H54 (cell line): ENCODE measurements at regions not wholly inside any gene's neighbourhood (a gene's known extent, or its start where the extent isn't known, plus 50 kb on each side); places are given as distances from the start of the nearest gene placed in this dataset.

Source experiments
- DNase-seq: peaks from one replicate; pipeline ENCODE4 v3.0.0; 2011; ENCODE audit warnings: low spot score, mixed read lengths; ENCODE audit not compliant: insufficient read length
- FAIRE-seq: peaks from 3 replicates; lab custom pipeline; 2011; peaks lifted over from hg19 to GRCh38; lab: Jason Lieb, UNC
- POLR2A ChIP-seq: IDR thresholded peaks from 2 replicates; pipeline ENCODE4 v1.6.1; 2011; ENCODE audit warnings: low read depth, mild to moderate bottlenecking, low read length

GRCh38 chr2:217273851-217274250 is 414.0 kb upstream of the TNP1 start:
- FAIRE-seq (no peak), DNase-seq (no peak)

GRCh38 chr2:217273162-217273561 is 413.3 kb upstream of the TNP1 start:
- FAIRE-seq (no peak), DNase-seq (no peak)
- no peak for TF ChIP-seq POLR2A

More at GRCh38 chr2:217273851-217274250, 414.0 kb upstream of the TNP1 start:
- TF ChIP-seq POLR2A = no peak

GRCh38 chr2:217271813-217272212 is 411.9 kb upstream of the TNP1 start:
- DNase-seq (no peak), FAIRE-seq (no peak)
- TF ChIP-seq POLR2A = no peak

- FAIRE-seq (no peak), DNase-seq (no peak)
- TF ChIP-seq POLR2A = no peak
Measured at GRCh38 chr2:217270485-217271121, 410.7 kb upstream of the TNP1 start.

- DNase-seq (no peak), FAIRE-seq (no peak)
- TF ChIP-seq POLR2A = no peak
Measured at GRCh38 chr2:217269701-217270484, 410.0 kb upstream of the TNP1 start.

GRCh38 chr2:217268978-217269377 is 409.1 kb upstream of the TNP1 start:
- FAIRE-seq (no peak), DNase-seq (no peak)

GRCh38 chr2:217267758-217268157 is 407.9 kb upstream of the TNP1 start:
- no peak for FAIRE-seq
- TF ChIP-seq POLR2A = no peak
- DNase-seq = no peak

More at GRCh38 chr2:217268978-217269377, 409.1 kb upstream of the TNP1 start:
- TF ChIP-seq POLR2A = no peak

GRCh38 chr2:217263756-217264155 is 403.9 kb upstream of the TNP1 start:
- FAIRE-seq = no peak
- no peak for DNase-seq
- no peak for TF ChIP-seq POLR2A

GRCh38 chr2:217262911-217263310 is 403.0 kb upstream of the TNP1 start:
- DNase-seq (no peak), FAIRE-seq (no peak)
- TF ChIP-seq POLR2A = no peak

GRCh38 chr2:217261452-217261851 is 401.6 kb upstream of the TNP1 start:
- FAIRE-seq (no peak), DNase-seq (no peak)
- no peak for TF ChIP-seq POLR2A

- DNase-seq = no peak
- TF ChIP-seq POLR2A = no peak
- FAIRE-seq = no peak
Measured at GRCh38 chr2:217260441-217261115, 400.7 kb upstream of the TNP1 start.

- TF ChIP-seq POLR2A = no peak
- DNase-seq (no peak), FAIRE-seq (no peak)
Measured at GRCh38 chr2:217258170-217258569, 398.3 kb upstream of the TNP1 start.

- FAIRE-seq (no peak), DNase-seq (no peak)
- no peak for TF ChIP-seq POLR2A
Measured at GRCh38 chr2:217256251-217256650, 396.4 kb upstream of the TNP1 start.

GRCh38 chr2:217254111-217254510 is 394.2 kb upstream of the TNP1 start:
- FAIRE-seq (no peak), DNase-seq (no peak)

More at GRCh38 chr2:217254111-217254510, 394.2 kb upstream of the TNP1 start:
- TF ChIP-seq POLR2A = no peak
